Glutamatergic neuron (in vitro differentiated cells): ENCODE measurements at regions not wholly inside any gene's neighbourhood (a gene's known extent, or its start where the extent isn't known, plus 50 kb on each side); places are given as distances from the start of the nearest gene placed in this dataset.
A peak's percentile ranks its signal among the peaks of the same experiment; 100 is the strongest.

ENCODE experiments used
- DNase-seq: peaks from one replicate; pipeline ENCODE4 v3.0.0; 2022
- H3K27ac Mint-ChIP-seq: one replicate; pipeline ENCODE4 v1.8.0; 2020; ENCODE audit warnings: mild to moderate bottlenecking, mixed read lengths, inconsistent platforms; ENCODE audit not compliant: unreplicated experiment
- H3K27me3 Mint-ChIP-seq: one replicate; pipeline ENCODE4 v1.8.0; 2020; ENCODE audit warnings: mild to moderate bottlenecking, moderate library complexity, mixed read lengths, inconsistent platforms; ENCODE audit not compliant: unreplicated experiment
- H3K36me3 Mint-ChIP-seq: one replicate; pipeline ENCODE4 v1.8.0; 2020; ENCODE audit warnings: mild to moderate bottlenecking, mixed read lengths, inconsistent platforms; ENCODE audit not compliant: unreplicated experiment
- H3K4me1 Mint-ChIP-seq: one replicate; pipeline ENCODE4 v1.8.0; 2020; ENCODE audit warnings: mild to moderate bottlenecking, low read depth, mixed read lengths, inconsistent platforms; ENCODE audit not compliant: unreplicated experiment
- H3K4me3 Mint-ChIP-seq: one replicate; pipeline ENCODE4 v1.8.0; 2020; ENCODE audit warnings: mild to moderate bottlenecking, mixed read lengths, inconsistent platforms; ENCODE audit not compliant: unreplicated experiment
- H3K9me3 Mint-ChIP-seq: one replicate; pipeline ENCODE4 v1.8.0; 2020; ENCODE audit warnings: mild to moderate bottlenecking, moderate library complexity, mixed read lengths, inconsistent platforms; ENCODE audit not compliant: unreplicated experiment
- CTCF ChIP-seq: fragments of 200-600 bp; sonication (generic); IDR thresholded peaks from one replicate; pipeline ENCODE4 v1.5.0; 2021; ENCODE audit not compliant: partially characterized antibody, unreplicated experiment

GRCh38 chrX:107502316-107502715 is 52.9 kb downstream of the FRMPD3 start:
- Mint-ChIP-seq H3K4me3 (no peak overlapping the region), H3K9me3 (no peaks in the 10 kb centered on the region), H3K36me3 (no peaks in the 10 kb centered on the region), H3K27me3 (no peaks in the 10 kb centered on the region), H3K4me1 (peaks cover 16% of the 10 kb centered on the region), H3K27ac (no peak overlapping the region)
- no peak for TF ChIP-seq CTCF
- DNase-seq, result no peak

- Mint-ChIP-seq H3K4me3 (no peak overlapping the region), H3K27me3 (peaks cover 5% of the 10 kb centered on the region), H3K36me3 (no peaks in the 10 kb centered on the region), H3K27ac (no peak overlapping the region), H3K4me1 (peaks cover 13% of the 10 kb centered on the region), H3K9me3 (peaks cover 3% of the 10 kb centered on the region)
- DNase-seq, result no peak
- TF ChIP-seq CTCF, result no peak
These were observed 54.6 kb downstream of the FRMPD3 start for GRCh38 chrX:107504006-107504405.

- H3K27me3 Mint-ChIP-seq, result peaks cover 5% of the 10 kb centered on the region
- H3K4me3 Mint-ChIP-seq, result no peak overlapping the region
- TF ChIP-seq CTCF, result no peak
- H3K36me3 Mint-ChIP-seq, result no peaks in the 10 kb centered on the region
- peaks cover 3% of the 10 kb centered on the region for H3K9me3 Mint-ChIP-seq
- H3K27ac Mint-ChIP-seq, result no peak overlapping the region
- no peak for DNase-seq
- peaks cover 13% of the 10 kb centered on the region for H3K4me1 Mint-ChIP-seq
These were observed 55.8 kb downstream of the FRMPD3 start for GRCh38 chrX:107505223-107505622.

GRCh38 chrX:107506596-107507031 is 57.2 kb downstream of the FRMPD3 start:
- H3K4me3 Mint-ChIP-seq, result no peak overlapping the region
- DNase-seq, result no peak
- H3K27me3 Mint-ChIP-seq, result peaks cover 5% of the 10 kb centered on the region
- no peak overlapping the region for H3K27ac Mint-ChIP-seq
- peaks cover 3% of the 10 kb centered on the region for H3K9me3 Mint-ChIP-seq
- no peak for TF ChIP-seq CTCF
- H3K36me3 Mint-ChIP-seq, result no peaks in the 10 kb centered on the region
- peaks cover 13% of the 10 kb centered on the region for H3K4me1 Mint-ChIP-seq

GRCh38 chrX:107507093-107507743 is 57.8 kb downstream of the FRMPD3 start:
- TF ChIP-seq CTCF, result no peak
- Mint-ChIP-seq H3K4me3 (peak overlapping the region; percentile 68), H3K36me3 (no peaks in the 10 kb centered on the region), H3K9me3 (peaks cover 3% of the 10 kb centered on the region), H3K27ac (no peak overlapping the region), H3K27me3 (peaks cover 8% of the 10 kb centered on the region), H3K4me1 (peaks cover 13% of the 10 kb centered on the region)
- DNase-seq, result no peak
